Erythroblast (primary cell): ENCODE measurements at regions not wholly inside any gene's neighbourhood (a gene's known extent, or its start where the extent isn't known, plus 50 kb on each side); places are given as distances from the start of the nearest gene placed in this dataset.
A peak's percentile ranks its signal among the peaks of the same experiment; 100 is the strongest.
"Not testable (repeated sequence)": the region's sequence is repeated elsewhere in the genome, so short reads cannot be mapped to it uniquely, and the experiment has no call there.

ENCODE experiments used
- DNase-seq, 2 experiments: peaks; one replicate each; lab custom pipeline; 2025; lab: John Stamatoyannopoulos, UW
- GATA1 ChIP-seq: IDR thresholded peaks from 2 replicates; pipeline ENCODE4 v1.6.1; 2011; ENCODE audit warnings: low read depth, mild to moderate bottlenecking, control low read depth, low read length, moderate library complexity
- POLR2A ChIP-seq: IDR thresholded peaks from 2 replicates; pipeline ENCODE4 v1.6.1; 2011; ENCODE audit warnings: mild to moderate bottlenecking, low read length

DNA sequence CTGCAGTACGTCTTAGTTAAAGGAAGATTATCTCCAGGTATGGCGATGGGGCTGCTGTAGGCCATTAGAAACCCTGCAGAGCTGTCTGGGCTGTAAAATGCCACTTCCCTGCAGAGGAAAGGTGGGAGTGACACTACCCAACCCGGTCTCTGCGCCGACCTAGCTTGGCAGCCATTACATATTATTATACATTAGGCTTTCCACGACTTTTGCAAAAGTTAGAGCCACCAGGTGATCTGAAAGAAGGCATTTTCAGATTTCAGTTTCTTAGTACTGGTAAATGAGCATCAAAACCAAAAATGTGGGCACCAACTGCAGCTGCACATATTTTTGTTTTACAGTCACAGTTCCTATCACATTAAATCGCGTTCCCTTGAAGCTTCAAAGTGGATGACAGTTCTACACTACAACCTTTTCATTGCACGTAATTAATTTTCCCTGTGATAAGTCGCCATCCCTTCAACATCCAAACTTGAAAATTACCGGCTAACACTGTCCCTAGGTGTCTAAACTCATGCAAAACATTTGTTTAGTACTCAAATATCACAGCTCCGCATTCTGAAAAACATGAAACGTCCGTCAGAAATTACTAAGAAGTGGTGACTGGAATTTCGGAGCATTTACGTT is 81.4 kb upstream of the CHD2 start:
- DNase-seq, result no peak
- no peak for TF ChIP-seq POLR2A
- no peak for TF ChIP-seq GATA1

GRCh38 chr15:92819278-92820235 is 80.6 kb upstream of the CHD2 start:
- DNase-seq, result no peak
- TF ChIP-seq GATA1 (no peak), POLR2A (no peak)

GRCh38 chr15:92820236-92821021 is 79.7 kb upstream of the CHD2 start:
- peak; percentile 92 to 95 for DNase-seq
- TF ChIP-seq POLR2A (peak; percentile 76), GATA1 (no peak)

GRCh38 chr15:92821491-92822116 is 78.5 kb upstream of the CHD2 start:
- TF ChIP-seq POLR2A, result no peak
- no peak for TF ChIP-seq GATA1
- no peak for DNase-seq

GRCh38 chr15:92822216-92823144 is 77.6 kb upstream of the CHD2 start:
- TF ChIP-seq POLR2A (no peak), GATA1 (no peak)
- no peak for DNase-seq

GRCh38 chr15:92825985-92826384 is 74.1 kb upstream of the CHD2 start:
- TF ChIP-seq GATA1 (no peak), POLR2A (no peak)
- no peak for DNase-seq

GRCh38 chr15:92827991-92828390 is 72.1 kb upstream of the CHD2 start:
- not testable (repeated sequence) for DNase-seq

GRCh38 chr15:92829875-92830274 is 70.2 kb upstream of the CHD2 start:
- no peak for DNase-seq
- TF ChIP-seq GATA1 (no peak), POLR2A (no peak)

DNA sequence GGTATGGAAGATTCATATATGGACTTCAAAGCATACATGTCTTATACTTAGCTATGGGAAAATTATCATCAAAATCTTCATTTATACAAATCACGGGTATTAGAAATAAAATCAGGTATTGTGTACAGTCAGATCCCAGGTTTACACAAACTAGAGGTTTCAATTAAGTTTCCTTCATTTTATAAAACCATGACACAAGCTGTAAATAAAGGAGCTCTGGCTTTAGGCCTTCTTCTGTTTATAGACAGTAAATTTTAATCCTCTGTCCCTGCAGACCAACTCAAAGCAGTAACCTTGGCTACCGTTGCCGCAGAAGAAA is 68.8 kb upstream of the CHD2 start:
- TF ChIP-seq GATA1 (no peak), POLR2A (no peak)

GRCh38 chr15:92831655-92832328 is 68.3 kb upstream of the CHD2 start:
- peak; percentile 92 to 94 for DNase-seq
- no peak for TF ChIP-seq GATA1
- TF ChIP-seq POLR2A, result peak; percentile 89

More for the DNA sequence above, 68.8 kb upstream of the CHD2 start:
- DNase-seq, result no peak

DNA sequence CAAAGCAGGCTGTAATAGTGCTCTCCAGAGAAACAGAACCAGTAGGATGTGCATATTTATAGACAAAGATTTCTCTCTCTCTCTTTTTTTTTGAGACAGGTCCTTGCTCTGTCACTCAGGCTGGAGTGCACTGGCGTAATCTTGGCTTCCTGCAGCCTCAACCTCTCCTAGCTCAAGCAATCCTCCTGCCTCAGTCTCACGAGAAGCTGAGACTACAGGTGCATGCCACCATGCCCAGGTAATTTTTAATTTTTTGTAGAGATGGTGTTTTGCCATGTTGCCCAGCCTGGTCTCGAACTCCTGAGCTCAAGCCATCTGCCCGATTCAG is 67.1 kb upstream of the CHD2 start:
- no peak for DNase-seq
- TF ChIP-seq GATA1 (no peak), POLR2A (no peak)
